HG02981 (cell line): ENCODE measurements at regions not wholly inside any gene's neighbourhood (a gene's known extent, or its start where the extent isn't known, plus 50 kb on each side); places are given as distances from the start of the nearest gene placed in this dataset.
"Not testable (repeated sequence)": the region's sequence is repeated elsewhere in the genome, so short reads cannot be mapped to it uniquely, and the experiment has no call there.

ENCODE experiments used
- ATAC-seq: cut with Tn5 transposase; IDR thresholded peaks from one replicate; pipeline ENCODE4 v1.9.1; 2021; ENCODE audit warnings: mild to moderate bottlenecking, moderate library complexity; ENCODE audit not compliant: unreplicated experiment

GRCh38 chr13:76630629-76631230 lies 255.5 kb downstream of the KCTD12 start:
- no peak for ATAC-seq

- ATAC-seq = no peak
These were observed 263.7 kb downstream of the KCTD12 start for GRCh38 chr13:76622315-76623040.

- ATAC-seq = no peak
These were observed 264.5 kb downstream of the KCTD12 start for GRCh38 chr13:76621705-76622104.

- no peak for ATAC-seq
These were observed 266.2 kb downstream of the KCTD12 start for GRCh38 chr13:76620036-76620435.

GRCh38 chr13:76619631-76620030 lies 266.6 kb downstream of the KCTD12 start:
- no peak for ATAC-seq

- ATAC-seq = no peak
These were observed 275.3 kb downstream of the KCTD12 start for GRCh38 chr13:76610819-76611415.

GRCh38 chr13:76609643-76610042 lies 276.6 kb downstream of the KCTD12 start:
- no peak for ATAC-seq

- no peak for ATAC-seq
These were observed 278.3 kb downstream of the KCTD12 start for GRCh38 chr13:76607866-76608265.

- ATAC-seq = no peak
These were observed 286.1 kb downstream of the KCTD12 start for GRCh38 chr13:76600081-76600480.

- no peak for ATAC-seq
These were observed 288.3 kb downstream of the KCTD12 start for GRCh38 chr13:76597868-76598267.

GRCh38 chr13:76596216-76596615 lies 290.0 kb downstream of the KCTD12 start:
- ATAC-seq = no peak

GRCh38 chr13:76594435-76594834 lies 291.8 kb downstream of the KCTD12 start:
- no peak for ATAC-seq

- no peak for ATAC-seq
These were observed 299.4 kb downstream of the KCTD12 start for GRCh38 chr13:76586842-76587241.

GRCh38 chr13:76579701-76580100 lies 306.5 kb downstream of the KCTD12 start:
- no peak for ATAC-seq

GRCh38 chr13:76575634-76576033 lies 310.6 kb downstream of the KCTD12 start:
- ATAC-seq = not testable (repeated sequence)

- no peak for ATAC-seq
These were observed 315.7 kb downstream of the KCTD12 start for GRCh38 chr13:76570510-76570971.

GRCh38 chr13:76556627-76557026 lies 329.6 kb downstream of the KCTD12 start:
- ATAC-seq = no peak

- ATAC-seq = no peak
These were observed 333.4 kb downstream of the KCTD12 start for GRCh38 chr13:76552807-76553206.

- ATAC-seq = no peak
These were observed 334.0 kb downstream of the KCTD12 start for GRCh38 chr13:76552041-76552772.

GRCh38 chr13:76542176-76542575 lies 344.0 kb downstream of the KCTD12 start:
- ATAC-seq = no peak

GRCh38 chr13:76538004-76538403 lies 348.2 kb downstream of the KCTD12 start:
- ATAC-seq = no peak
